K562 (cell line): ENCODE measurements at regions not wholly inside any gene's neighbourhood (a gene's known extent, or its start where the extent isn't known, plus 50 kb on each side); places are given as distances from the start of the nearest gene placed in this dataset.

Experiments
- ATAC-seq: fragments of 200-7000 bp; cut with Tn5 transposase; 3 replicates; pipeline ENCODE4 v1.9.1; 2020; ENCODE audit warnings: moderate library complexity
- BruUV-seq: library from RNA; stranded (reverse); fragments of 400-500 nt; replicated peaks from 2 replicates; lab custom pipeline; 2021; lab: Mats Ljungman, UMichigan
- CTCF ChIA-PET: fragments of 300-600 bp; formaldehyde crosslinking; extraction: SDS; loops from one replicate; lab custom pipeline; 2021; ENCODE audit warnings: low intra/inter-chr PET ratio; lab: Yijun Ruan, JAX
- POLR2A ChIA-PET: fragments of 300-600, 350-650 bp; sonication (Branson Sonifier 250); formaldehyde crosslinking; extraction: SDS; loops from one replicate; lab custom pipeline; 2021; ENCODE audit warnings: antibody characterized with exemption, inconsistent platforms; lab: Yijun Ruan, JAX
- DNase-seq, 4 experiments: peaks; one replicate each; pipeline versions ENCODE4 v3.0.0 to v3.0.0-alpha.2; 2011 to 2018; ENCODE audit warnings: low spot score in 3 of 4, mixed read lengths in 3 of 4; ENCODE audit errors: extremely low read depth in 1 of 4
- FAIRE-seq: peaks from 2 replicates; lab custom pipeline; 2011; peaks lifted over from hg19 to GRCh38; lab: Jason Lieb, UNC
- H2AFZ ChIP-seq: 2 replicates; pipeline ENCODE4 v1.6.0; 2011; ENCODE audit warnings: low read depth, low read length, control low read depth, inconsistent platforms
- H3K27ac ChIP-seq: fragments of 200-600 bp; 3 replicates; pipeline ENCODE4 v1.8.0; 2011; ENCODE audit warnings: low read depth, mild to moderate bottlenecking, control low read depth, inconsistent platforms, low read length, moderate library complexity, mixed read lengths; ENCODE audit errors: extremely low read depth
- H3K27me3 ChIP-seq, 2 experiments: fragments of 300-600 bp in 1 of 2; 2 replicates in 1 of 2; 3 replicates in 1 of 2; pipeline versions ENCODE4 v1.6.0 to v1.8.0; 2011; ENCODE audit warnings: inconsistent platforms in 2 of 2, low read length in 2 of 2, mild to moderate bottlenecking in 1 of 2, mixed read lengths in 1 of 2, moderate library complexity in 1 of 2; ENCODE audit not compliant: control insufficient read depth in 2 of 2, insufficient read depth in 2 of 2
- H3K36me3 ChIP-seq: fragments of 300-600 bp; 3 replicates; pipeline ENCODE4 v1.8.0; 2011; ENCODE audit warnings: mild to moderate bottlenecking, low read length, inconsistent platforms; ENCODE audit not compliant: control insufficient read depth, insufficient read depth
- H3K4me1 ChIP-seq, 2 experiments: fragments of 200-600 bp in 1 of 2; replicated peaks in 1 of 2; 2 replicates in 1 of 2; 3 replicates in 1 of 2; pipeline versions ENCODE4 v1.5.1 to v1.8.0; 2011; ENCODE audit warnings: inconsistent platforms in 2 of 2, low read length in 2 of 2, mild to moderate bottlenecking in 1 of 2, mixed read lengths in 1 of 2, moderate library complexity in 1 of 2; ENCODE audit not compliant: control insufficient read depth in 2 of 2, insufficient read depth in 2 of 2
- H3K4me2 ChIP-seq: 2 replicates; pipeline ENCODE4 v1.6.1; 2011; ENCODE audit warnings: low read length, control low read depth, inconsistent platforms, mixed read lengths; ENCODE audit not compliant: insufficient read depth
- H3K4me3 ChIP-seq: fragments of 200-600 bp; sonication (generic), shearing (Covaris generic); 2 replicates; pipeline ENCODE4 v1.5.1; 2016; ENCODE audit warnings: control low read depth, inconsistent platforms
- H3K79me2 ChIP-seq: fragments of 200-600 bp; 3 replicates; pipeline ENCODE4 v1.8.0; 2011; ENCODE audit warnings: low read length, inconsistent platforms; ENCODE audit not compliant: control insufficient read depth, insufficient read depth
- H3K9ac ChIP-seq, 2 experiments: 2 replicates each; pipeline versions ENCODE4 v1.6.0 to v1.6.1; 2011; ENCODE audit warnings: low read depth in 2 of 2, low read length in 2 of 2, control low read depth in 1 of 2, inconsistent platforms in 1 of 2, mild to moderate bottlenecking in 1 of 2, mixed read lengths in 1 of 2; ENCODE audit not compliant: insufficient read depth in 1 of 2
- H3K9me1 ChIP-seq: one replicate; pipeline ENCODE4 v1.6.0; 2011; ENCODE audit warnings: inconsistent platforms, mild to moderate bottlenecking, low read length, moderate library complexity; ENCODE audit not compliant: control insufficient read depth, insufficient read depth
- H3K9me3 ChIP-seq: replicated peaks from 2 replicates; pipeline ENCODE4 v1.5.1; 2011; ENCODE audit warnings: low read depth, low read length, inconsistent platforms; ENCODE audit not compliant: control insufficient read depth, insufficient read depth
- H4K20me1 ChIP-seq: replicated peaks from 2 replicates; pipeline ENCODE4 v1.6.1; 2011; ENCODE audit warnings: low read length, inconsistent platforms, mixed read lengths; ENCODE audit not compliant: control insufficient read depth, insufficient read depth
- CCNT2 ChIP-seq: IDR thresholded peaks from 2 replicates; pipeline ENCODE4 v1.6.1; 2011; ENCODE audit warnings: borderline replicate concordance, low read depth, mild to moderate bottlenecking, moderate library complexity, mixed read lengths, low read length; ENCODE audit not compliant: insufficient read length; ENCODE audit errors: extremely low read depth
- CREM ChIP-seq: IDR thresholded peaks from 2 replicates; pipeline ENCODE4 v1.6.1; 2014; ENCODE audit warnings: antibody characterized with exemption, low read depth
- DIDO1 ChIP-seq: fragments of 450-650 bp; IDR thresholded peaks from 2 replicates; pipeline ENCODE4 v1.6.1; 2016; ENCODE audit warnings: low read depth, missing biosample characterization, missing genetic modification characterization
- HCFC1 ChIP-seq: IDR thresholded peaks from 2 replicates; pipeline ENCODE4 v1.6.1; 2012; ENCODE audit warnings: low read depth, low read length, improper control_type of control experiment
- MIER1 ChIP-seq: fragments of 450-650 bp; IDR thresholded peaks from 2 replicates; pipeline ENCODE4 v1.6.1; 2016; ENCODE audit warnings: antibody characterized with exemption, mild to moderate bottlenecking, low read depth
- NELFE ChIP-seq: IDR thresholded peaks from 2 replicates; pipeline ENCODE4 v1.6.1; 2011; ENCODE audit warnings: mild to moderate bottlenecking; ENCODE audit not compliant: insufficient read depth, insufficient read length
- NR2C2 ChIP-seq, 2 experiments: fragments of 200-800 bp in 1 of 2; sonication (Bioruptor generic) in 1 of 2; sonication (generic) in 1 of 2; formaldehyde crosslinking in 1 of 2; IDR thresholded peaks; 2 replicates each; pipeline versions ENCODE4 v1.6.1 to v1.8.0; 2016 to 2022; ENCODE audit warnings: mild to moderate bottlenecking in 1 of 2, missing compliant biosample characterization in 1 of 2, missing genetic modification characterization in 1 of 2, missing genetic modification reagents in 1 of 2
- PHF8 ChIP-seq: fragments of 200-600 bp; sonication (generic); IDR thresholded peaks from 2 replicates; pipeline ENCODE4 v1.6.1; 2012; ENCODE audit warnings: mixed run types, mild to moderate bottlenecking, inconsistent platforms, low read length, moderate library complexity, borderline replicate concordance
- RNF2 ChIP-seq: sonication (generic); IDR thresholded peaks from 2 replicates; pipeline ENCODE4 v1.6.1; 2016
- SIRT6 ChIP-seq: IDR thresholded peaks from one replicate; pipeline ENCODE4 v1.6.1; 2012; ENCODE audit warnings: low read depth, mild to moderate bottlenecking, control low read depth, inconsistent platforms, low read length, moderate library complexity
- ZNF12 ChIP-seq: sonication (generic); formaldehyde crosslinking; IDR thresholded peaks from 2 replicates; pipeline ENCODE4 v1.4.0; 2020; ENCODE audit warnings: mild to moderate bottlenecking, missing genetic modification reagents
- ZNF174 ChIP-seq: fragments of 250-450 bp; sonication (Bioruptor Pico); IDR thresholded peaks from 2 replicates; pipeline ENCODE4 v1.4.0; 2020; ENCODE audit warnings: mild to moderate bottlenecking
- ZNF217 ChIP-seq: sonication (generic); formaldehyde crosslinking; IDR thresholded peaks from 2 replicates; pipeline ENCODE4 v1.8.0; 2022; ENCODE audit warnings: mild to moderate bottlenecking, missing genetic modification reagents
- ZNF699 ChIP-seq: fragments of 250-450 bp; sonication (Bioruptor Pico); IDR thresholded peaks from 2 replicates; pipeline ENCODE4 v1.8.0; 2021; ENCODE audit warnings: mild to moderate bottlenecking, moderate library complexity; ENCODE audit not compliant: insufficient replicate concordance
- WGBS: fragments of 100-300 bp; shearing (Covaris generic); methylation state at CpG from one replicate; pipeline ENCODE4 v1.1.6; 2016; ENCODE audit warnings: low coverage, mixed read lengths; ENCODE audit not compliant: insufficient coverage; ENCODE audit errors: missing lambda C conversion rate; 5-methylcytosine and 5-hydroxymethylcytosine counted together
- in situ Hi-C: fragments of 300-500 bp; cut with MboI; formaldehyde crosslinking; loops from 4 replicates; pipeline ENCODE4 v1.15.0; 2018; ENCODE audit warnings: inconsistent platforms, mixed read lengths
- intact Hi-C: fragments of 100-400 bp; cut with micrococcal nuclease; formaldehyde crosslinking; loops from 2 replicates; pipeline ENCODE4 v1.14.2; 2022
- TF ChIP-seq, protein P1 (sequence below): sonication (generic); formaldehyde crosslinking; IDR thresholded peaks from 2 replicates; pipeline ENCODE4 v1.8.0; 2022; ENCODE audit warnings: mild to moderate bottlenecking, low read depth, missing genetic modification reagents
- TF ChIP-seq, protein P2 (sequence below): IDR thresholded peaks from 3 replicates; pipeline ENCODE4 v1.6.1; 2011; ENCODE audit warnings: borderline replicate concordance, mild to moderate bottlenecking, moderate library complexity; ENCODE audit not compliant: insufficient read length; ENCODE audit errors: extremely low read depth
- TF ChIP-seq, protein P3 (sequence below): fragments of 250-450 bp; sonication (Bioruptor Pico); IDR thresholded peaks from 2 replicates; pipeline ENCODE4 v1.5.0; 2020; ENCODE audit warnings: mild to moderate bottlenecking

DNA sequence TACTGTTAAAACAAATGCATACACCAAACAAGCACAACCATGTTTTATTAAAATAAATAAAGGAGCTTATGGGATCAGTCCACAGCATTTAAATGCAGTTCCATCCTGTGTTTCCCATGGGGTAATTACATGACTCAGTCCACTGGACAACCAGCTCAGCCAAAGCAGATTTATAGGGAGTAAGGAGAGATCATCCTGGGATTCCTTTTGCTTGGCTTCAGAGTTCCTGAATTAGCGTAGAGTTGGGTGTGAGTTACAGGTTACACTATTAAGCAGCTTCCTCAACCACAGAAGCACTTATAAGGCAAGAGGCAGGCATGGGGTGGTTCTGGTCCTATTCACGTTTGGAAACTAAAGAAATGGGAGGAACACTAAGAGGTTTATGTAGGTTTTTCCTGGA is 381.1 kb upstream of the ACTBL2 start (continued):
- TF ChIP-seq, protein P1, sequence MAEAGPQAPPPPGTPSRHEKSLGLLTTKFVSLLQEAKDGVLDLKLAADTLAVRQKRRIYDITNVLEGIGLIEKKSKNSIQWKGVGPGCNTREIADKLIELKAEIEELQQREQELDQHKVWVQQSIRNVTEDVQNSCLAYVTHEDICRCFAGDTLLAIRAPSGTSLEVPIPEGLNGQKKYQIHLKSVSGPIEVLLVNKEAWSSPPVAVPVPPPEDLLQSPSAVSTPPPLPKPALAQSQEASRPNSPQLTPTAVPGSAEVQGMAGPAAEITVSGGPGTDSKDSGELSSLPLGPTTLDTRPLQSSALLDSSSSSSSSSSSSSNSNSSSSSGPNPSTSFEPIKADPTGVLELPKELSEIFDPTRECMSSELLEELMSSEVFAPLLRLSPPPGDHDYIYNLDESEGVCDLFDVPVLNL (CRISPR knock-in tag), result no peak
- TF ChIP-seq CCNT2, result no peak

DNA sequence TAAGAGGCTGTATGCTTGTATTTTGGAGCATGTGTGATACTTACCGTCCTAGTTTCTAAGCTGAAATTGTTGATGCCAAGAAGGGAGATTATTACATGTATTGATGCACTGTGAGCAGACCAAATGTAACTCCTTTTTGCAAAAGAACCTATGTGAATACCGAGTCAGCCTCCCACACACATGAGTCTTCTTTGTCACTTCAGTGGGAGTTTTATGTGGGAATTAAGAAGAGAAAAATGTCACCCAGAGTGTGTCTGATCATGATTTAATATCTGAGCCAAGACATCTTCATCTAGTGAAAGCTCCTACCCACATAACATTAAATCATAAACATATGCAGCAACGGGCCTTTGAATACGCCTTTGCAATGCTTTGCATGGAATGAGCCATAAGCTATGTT is 380.3 kb upstream of the ACTBL2 start:
- Histone ChIP-seq H3K9me1 (no peaks in the 10 kb centered on the region), H3K4me1 (no peaks in the 10 kb centered on the region; a peak in 1 of 5 replicates), H3K4me2 (no peak overlapping the region), H3K27ac (no peak overlapping the region), H3K9ac (no peak overlapping the region), H3K4me3 (no peak overlapping the region), H4K20me1 (no peaks in the 10 kb centered on the region), H3K27me3 (no peaks in the 10 kb centered on the region), H3K9me3 (no peaks in the 10 kb centered on the region), H3K36me3 (no peaks in the 10 kb centered on the region), H2AFZ (no peak overlapping the region), H3K79me2 (no peaks in the 10 kb centered on the region)
- intact Hi-C loops (no loop called here), in situ Hi-C loops (no loop called here)
- ATAC-seq (no peak), FAIRE-seq (no peak), DNase-seq (no peak)
- ChIA-PET CTCF (no interaction called here), POLR2A (no interaction called here)
- WGBS, result 4% methylated on average over 4 of the region's 4 CpGs
- no TSS peak for BruUV-seq
- TF ChIP-seq MIER1, result no peak
- no peak for TF ChIP-seq NELFE
- TF ChIP-seq ZNF217 (CRISPR knock-in tag), result no peak
- TF ChIP-seq ZNF699 (CRISPR knock-in tag), result no peak
- TF ChIP-seq NR2C2 (CRISPR knock-in tag; IDR thresholded peaks at IDR 0.05), result no peak
- no peak for TF ChIP-seq NR2C2 (tag; IDR thresholded peaks at IDR 0.05)
- TF ChIP-seq, protein P2, sequence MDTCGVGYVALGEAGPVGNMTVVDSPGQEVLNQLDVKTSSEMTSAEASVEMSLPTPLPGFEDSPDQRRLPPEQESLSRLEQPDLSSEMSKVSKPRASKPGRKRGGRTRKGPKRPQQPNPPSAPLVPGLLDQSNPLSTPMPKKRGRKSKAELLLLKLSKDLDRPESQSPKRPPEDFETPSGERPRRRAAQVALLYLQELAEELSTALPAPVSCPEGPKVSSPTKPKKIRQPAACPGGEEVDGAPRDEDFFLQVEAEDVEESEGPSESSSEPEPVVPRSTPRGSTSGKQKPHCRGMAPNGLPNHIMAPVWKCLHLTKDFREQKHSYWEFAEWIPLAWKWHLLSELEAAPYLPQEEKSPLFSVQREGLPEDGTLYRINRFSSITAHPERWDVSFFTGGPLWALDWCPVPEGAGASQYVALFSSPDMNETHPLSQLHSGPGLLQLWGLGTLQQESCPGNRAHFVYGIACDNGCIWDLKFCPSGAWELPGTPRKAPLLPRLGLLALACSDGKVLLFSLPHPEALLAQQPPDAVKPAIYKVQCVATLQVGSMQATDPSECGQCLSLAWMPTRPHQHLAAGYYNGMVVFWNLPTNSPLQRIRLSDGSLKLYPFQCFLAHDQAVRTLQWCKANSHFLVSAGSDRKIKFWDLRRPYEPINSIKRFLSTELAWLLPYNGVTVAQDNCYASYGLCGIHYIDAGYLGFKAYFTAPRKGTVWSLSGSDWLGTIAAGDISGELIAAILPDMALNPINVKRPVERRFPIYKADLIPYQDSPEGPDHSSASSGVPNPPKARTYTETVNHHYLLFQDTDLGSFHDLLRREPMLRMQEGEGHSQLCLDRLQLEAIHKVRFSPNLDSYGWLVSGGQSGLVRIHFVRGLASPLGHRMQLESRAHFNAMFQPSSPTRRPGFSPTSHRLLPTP, result no peak
- no peak for TF ChIP-seq HCFC1
- TF ChIP-seq PHF8, result no peak
- no peak for TF ChIP-seq CREM
- TF ChIP-seq RNF2, result no peak
- TF ChIP-seq SIRT6, result no peak
- no peak for TF ChIP-seq DIDO1 (tag)
- TF ChIP-seq ZNF174, result no peak
- no peak for TF ChIP-seq ZNF12 (CRISPR knock-in tag)
- TF ChIP-seq, protein P3, sequence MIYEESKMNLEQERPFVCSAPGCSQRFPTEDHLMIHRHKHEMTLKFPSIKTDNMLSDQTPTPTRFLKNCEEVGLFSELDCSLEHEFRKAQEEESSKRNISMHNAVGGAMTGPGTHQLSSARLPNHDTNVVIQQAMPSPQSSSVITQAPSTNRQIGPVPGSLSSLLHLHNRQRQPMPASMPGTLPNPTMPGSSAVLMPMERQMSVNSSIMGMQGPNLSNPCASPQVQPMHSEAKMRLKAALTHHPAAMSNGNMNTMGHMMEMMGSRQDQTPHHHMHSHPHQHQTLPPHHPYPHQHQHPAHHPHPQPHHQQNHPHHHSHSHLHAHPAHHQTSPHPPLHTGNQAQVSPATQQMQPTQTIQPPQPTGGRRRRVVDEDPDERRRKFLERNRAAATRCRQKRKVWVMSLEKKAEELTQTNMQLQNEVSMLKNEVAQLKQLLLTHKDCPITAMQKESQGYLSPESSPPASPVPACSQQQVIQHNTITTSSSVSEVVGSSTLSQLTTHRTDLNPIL (CRISPR knock-in tag), result no peak
